ENCODE measurements at regions not wholly inside any gene's neighbourhood (a gene's known extent, or its start where the extent isn't known, plus 50 kb on each side); places are given as distances from the start of the nearest gene placed in this dataset.

GRCh38 chr15:98445315-98445714 lies 203.0 kb upstream of the IGF1R start:
- TF ChIP-seq CTCF (IDR thresholded peaks at IDR 0.05) (no peak), POLR2AphosphoS5 (IDR thresholded peaks at IDR 0.05) (no peak), POLR2A (IDR thresholded peaks at IDR 0.05) (no peak)

Measured in sigmoid colon (tissue), 4 donors.